HCT116 (cell line): ENCODE measurements at regions not wholly inside any gene's neighbourhood (a gene's known extent, or its start where the extent isn't known, plus 50 kb on each side); places are given as distances from the start of the nearest gene placed in this dataset.

Experiments used
- ATAC-seq: fragments of 200-7000 bp; cut with Tn5 transposase; 2 replicates; pipeline ENCODE4 v1.9.1; 2020; ENCODE audit warnings: mild to moderate bottlenecking, moderate library complexity
- BruUV-seq: library from RNA; stranded (reverse); fragments of 400-500 nt; replicated peaks from 2 replicates; lab custom pipeline; 2021; lab: Mats Ljungman, UMichigan
- CTCF ChIA-PET: fragments of 300-600 bp; sonication (Branson Sonifier 250); formaldehyde crosslinking; loops from one replicate; lab custom pipeline; 2021; ENCODE audit warnings: antibody characterized with exemption; lab: Charles Lee
- POLR2A ChIA-PET: fragments of 300-600, 350-600 bp; sonication (Branson Sonifier 250); formaldehyde crosslinking; loops from one replicate; lab custom pipeline; 2021; ENCODE audit warnings: antibody characterized with exemption; lab: Charles Lee
- RAD21 ChIA-PET, 2 experiments: fragments of 300-600 bp; sonication (Branson Sonifier 250); formaldehyde crosslinking; loops; one replicate each; lab custom pipeline; 2023; ENCODE audit warnings: low total read pairs in 2 of 2; ENCODE audit not compliant: uncharacterized antibody in 2 of 2, unreplicated experiment in 2 of 2, low non-redundant PET in 1 of 2; lab: Charles Lee
- DNase-seq: peaks from one replicate; pipeline ENCODE4 v3.0.0-alpha.2; 2010; ENCODE audit warnings: low read depth, low spot score
- H2AFZ ChIP-seq: fragments of 200-600 bp; shearing (Covaris generic), sonication (generic); 2 replicates; pipeline ENCODE4 v1.6.1; 2017; ENCODE audit warnings: low read depth, mixed run types, mixed read lengths, antibody characterized with exemption, low read length; ENCODE audit not compliant: poor library complexity, severe bottlenecking
- H3K27ac ChIP-seq: 2 replicates; pipeline ENCODE4 v1.5.1; 2012; ENCODE audit warnings: low read depth, low read length
- H3K27me3 ChIP-seq: fragments of 200-600 bp; sonication (generic); 2 replicates; pipeline ENCODE4 v1.6.1; 2016; ENCODE audit warnings: mixed run types, low read length, mixed read lengths; ENCODE audit not compliant: insufficient read depth
- H3K36me3 ChIP-seq, 2 experiments: fragments of 200-500 bp in 1 of 2; fragments of 200-600 bp in 1 of 2; sonication (Bioruptor generic) in 1 of 2; sonication (generic) in 1 of 2; 2 replicates each; pipeline versions ENCODE4 v1.5.1 to v1.6.1; 2014 to 2016; ENCODE audit warnings: low read length in 2 of 2, inconsistent platforms in 1 of 2, mixed read lengths in 1 of 2, mixed run types in 1 of 2; ENCODE audit not compliant: insufficient read depth in 2 of 2, control insufficient read depth in 1 of 2
- H3K4me1 ChIP-seq, 2 experiments: fragments of 200-600 bp in 1 of 2; sonication (generic) in 1 of 2; 2 replicates each; pipeline versions ENCODE4 v1.5.1 to v1.6.1; 2012 to 2017; ENCODE audit warnings: low read length in 2 of 2, inconsistent platforms in 1 of 2, mild to moderate bottlenecking in 1 of 2, mixed read lengths in 1 of 2, mixed run types in 1 of 2, moderate library complexity in 1 of 2; ENCODE audit not compliant: insufficient read depth in 2 of 2, control insufficient read depth in 1 of 2
- H3K4me2 ChIP-seq: fragments of 200-600 bp; sonication (generic); 2 replicates; pipeline ENCODE4 v1.6.1; 2017; ENCODE audit warnings: mixed run types, low read length, mixed read lengths
- H3K4me3 ChIP-seq, 2 experiments: fragments of 200-600 bp in 1 of 2; sonication (generic) in 1 of 2; replicated peaks in 1 of 2; 2 replicates each; pipeline ENCODE4 v1.5.1; 2011 to 2016; ENCODE audit warnings: low read length in 2 of 2, control low read depth in 1 of 2, low read depth in 1 of 2, mild to moderate bottlenecking in 1 of 2, mixed read lengths in 1 of 2, mixed run types in 1 of 2
- H3K79me2 ChIP-seq: fragments of 200-600 bp; sonication (generic); 2 replicates; pipeline ENCODE4 v1.6.1; 2017; ENCODE audit warnings: mild to moderate bottlenecking, mixed run types, low read length, moderate library complexity, mixed read lengths; ENCODE audit not compliant: insufficient read depth
- H3K9ac ChIP-seq: fragments of 200-600 bp; sonication (generic); 2 replicates; pipeline ENCODE4 v1.6.1; 2016; ENCODE audit warnings: low read length, mixed read lengths
- H3K9me2 ChIP-seq: fragments of 200-600 bp; sonication (generic), shearing (Covaris generic); 2 replicates; pipeline ENCODE4 v1.6.1; 2017; ENCODE audit warnings: mixed run types, mild to moderate bottlenecking, moderate library complexity; ENCODE audit not compliant: insufficient read depth
- H3K9me3 ChIP-seq, 2 experiments: fragments of 200-500 bp in 1 of 2; fragments of 200-600 bp in 1 of 2; sonication (Bioruptor generic) in 1 of 2; sonication (generic) in 1 of 2; 2 replicates each; pipeline ENCODE4 v1.6.1; 2014 to 2017; ENCODE audit warnings: low read length in 2 of 2, mixed read lengths in 2 of 2, inconsistent platforms in 1 of 2, low read depth in 1 of 2, mild to moderate bottlenecking in 1 of 2, mixed run types in 1 of 2, moderate library complexity in 1 of 2; ENCODE audit not compliant: control insufficient read depth in 1 of 2, insufficient read depth in 1 of 2
- H4K20me1 ChIP-seq: fragments of 200-600 bp; sonication (generic), shearing (Covaris generic); 2 replicates; pipeline ENCODE4 v1.6.1; 2017; ENCODE audit warnings: mixed run types, mild to moderate bottlenecking, moderate library complexity; ENCODE audit not compliant: insufficient read depth
- ATF3 ChIP-seq: IDR thresholded peaks from 2 replicates; pipeline ENCODE4 v1.6.1; 2012
- CEBPB ChIP-seq: IDR thresholded peaks from 2 replicates; pipeline ENCODE4 v1.6.1; 2012; ENCODE audit warnings: low read depth
- CTCF ChIP-seq, 3 experiments: fragments of 200-600 bp in 1 of 3; sonication (generic) in 1 of 3; IDR thresholded peaks in 2 of 3; conservative IDR thresholded peaks in 1 of 3; 2 replicates each; pipeline ENCODE4 v1.5.1; 2012 to 2017; ENCODE audit warnings: low read depth in 2 of 3, low read length in 2 of 3, antibody characterized with exemption in 1 of 3, borderline replicate concordance in 1 of 3, control low read depth in 1 of 3, mild to moderate bottlenecking in 1 of 3, mixed read lengths in 1 of 3, mixed run types in 1 of 3, moderate library complexity in 1 of 3; ENCODE audit not compliant: insufficient read depth in 1 of 3
- EGR1 ChIP-seq: IDR thresholded peaks from 2 replicates; pipeline ENCODE4 v1.6.1; 2012; ENCODE audit warnings: low read depth
- ELF1 ChIP-seq: IDR thresholded peaks from 2 replicates; pipeline ENCODE4 v1.6.1; 2012; ENCODE audit warnings: low read depth, borderline replicate concordance
- EZH2phosphoT487 ChIP-seq: fragments of 200-600 bp; IDR thresholded peaks from 2 replicates; pipeline ENCODE4 v1.6.1; 2018; ENCODE audit warnings: antibody characterized with exemption, borderline replicate concordance
- FOSL1 ChIP-seq: IDR thresholded peaks from 2 replicates; pipeline ENCODE4 v1.6.1; 2012; ENCODE audit warnings: low read depth
- JUND ChIP-seq: IDR thresholded peaks from 2 replicates; pipeline ENCODE4 v1.6.1; 2012
- POLR2A ChIP-seq: IDR thresholded peaks from 2 replicates; pipeline ENCODE4 v1.7.0; 2011; ENCODE audit warnings: borderline replicate concordance; ENCODE audit not compliant: insufficient read depth, insufficient read length; ENCODE audit errors: extremely low read depth
- RAD21 ChIP-seq: IDR thresholded peaks from 2 replicates; pipeline ENCODE4 v1.6.1; 2012; ENCODE audit warnings: low read depth, mild to moderate bottlenecking
- SIN3A ChIP-seq: IDR thresholded peaks from 2 replicates; pipeline ENCODE4 v1.6.1; 2012; ENCODE audit warnings: low read depth
- SRF ChIP-seq: IDR thresholded peaks from 2 replicates; pipeline ENCODE4 v1.6.1; 2012; ENCODE audit warnings: low read depth
- TCF7L2 ChIP-seq: IDR thresholded peaks from 2 replicates; pipeline ENCODE4 v1.7.0; 2011; ENCODE audit warnings: borderline replicate concordance, inconsistent platforms; ENCODE audit not compliant: insufficient read depth, insufficient read length; ENCODE audit errors: extremely low read depth
- YY1 ChIP-seq: IDR thresholded peaks from 2 replicates; pipeline ENCODE4 v1.6.1; 2011; ENCODE audit warnings: low read length, low read depth, moderate library complexity, mild to moderate bottlenecking; ENCODE audit not compliant: insufficient replicate concordance; ENCODE audit errors: extremely low read depth
- intact Hi-C: fragments of 100-400 bp; cut with micrococcal nuclease; formaldehyde crosslinking; loops from 2 replicates; pipeline ENCODE4 v1.10.0; 2022
- TF ChIP-seq, protein P1 (sequence below): IDR thresholded peaks from 2 replicates; pipeline ENCODE4 v1.6.1; 2012; ENCODE audit warnings: low read depth

GRCh38 chr1:4523551-4523950, 130.9 kb upstream of the AJAP1 start:
- H3K27ac ChIP-seq, result no peak overlapping the region
- H3K79me2 ChIP-seq, result no peaks in the 10 kb centered on the region
- no peak overlapping the region for H2AFZ ChIP-seq
- TF ChIP-seq FOSL1, result no peak
- no peak for TF ChIP-seq RAD21
- TF ChIP-seq JUND, result no peak
- TF ChIP-seq CTCF (IDR thresholded peaks at IDR 0.05 in 2 of 3, conservative IDR thresholded peaks at IDR 0.05 in 1 of 3; ENCODE audit: borderline replicate concordance in 1 of 3, insufficient read depth in 1 of 3, low read depth in 2 of 3, low read length in 2 of 3), result no peak
- no peak for TF ChIP-seq SRF
- no peaks in the 10 kb centered on the region for H3K9me2 ChIP-seq
- no peaks in the 10 kb centered on the region; a peak in 1 of 4 replicates for H3K9me3 ChIP-seq
- H3K4me2 ChIP-seq, result no peak overlapping the region
- no peak overlapping the region for H3K9ac ChIP-seq
- POLR2A ChIA-PET, result no interaction called here
- H4K20me1 ChIP-seq, result no peaks in the 10 kb centered on the region
- RAD21 ChIA-PET, result no interaction called here
- H3K36me3 ChIP-seq, result no peaks in the 10 kb centered on the region
- CTCF ChIA-PET, result no interaction called here
- no TSS peak for BruUV-seq
- intact Hi-C loops, result no loop called here
- H3K4me1 ChIP-seq, result no peaks in the 10 kb centered on the region
- ATAC-seq, result no peak
- no peaks in the 10 kb centered on the region for H3K27me3 ChIP-seq
- no peak overlapping the region for H3K4me3 ChIP-seq
- no peak for DNase-seq

- H3K9ac ChIP-seq, result no peak overlapping the region
- no peaks in the 10 kb centered on the region for H3K9me3 ChIP-seq
- H3K4me2 ChIP-seq, result no peak overlapping the region
- ATAC-seq (no peak), DNase-seq (no peak)
- H3K9me2 ChIP-seq, result no peaks in the 10 kb centered on the region
- no peaks in the 10 kb centered on the region for H3K4me1 ChIP-seq
- no peak overlapping the region for H3K27ac ChIP-seq
- no peaks in the 10 kb centered on the region for H3K27me3 ChIP-seq
- no peak overlapping the region for H2AFZ ChIP-seq
- ChIA-PET RAD21 (no interaction called here), POLR2A (no interaction called here), CTCF (no interaction called here)
- no peaks in the 10 kb centered on the region for H3K36me3 ChIP-seq
- BruUV-seq, result no TSS peak
- no peaks in the 10 kb centered on the region for H4K20me1 ChIP-seq
- intact Hi-C loops, result no loop called here
- H3K4me3 ChIP-seq, result no peak overlapping the region
- H3K79me2 ChIP-seq, result no peaks in the 10 kb centered on the region
- TF ChIP-seq EZH2phosphoT487 (no peak), RAD21 (no peak), SIN3A (no peak), TCF7L2 (no peak), ATF3 (no peak), YY1 (no peak), JUND (no peak), CEBPB (no peak), POLR2A (no peak), ELF1 (no peak), SRF (no peak), EGR1 (no peak)
- TF ChIP-seq, protein P1, sequence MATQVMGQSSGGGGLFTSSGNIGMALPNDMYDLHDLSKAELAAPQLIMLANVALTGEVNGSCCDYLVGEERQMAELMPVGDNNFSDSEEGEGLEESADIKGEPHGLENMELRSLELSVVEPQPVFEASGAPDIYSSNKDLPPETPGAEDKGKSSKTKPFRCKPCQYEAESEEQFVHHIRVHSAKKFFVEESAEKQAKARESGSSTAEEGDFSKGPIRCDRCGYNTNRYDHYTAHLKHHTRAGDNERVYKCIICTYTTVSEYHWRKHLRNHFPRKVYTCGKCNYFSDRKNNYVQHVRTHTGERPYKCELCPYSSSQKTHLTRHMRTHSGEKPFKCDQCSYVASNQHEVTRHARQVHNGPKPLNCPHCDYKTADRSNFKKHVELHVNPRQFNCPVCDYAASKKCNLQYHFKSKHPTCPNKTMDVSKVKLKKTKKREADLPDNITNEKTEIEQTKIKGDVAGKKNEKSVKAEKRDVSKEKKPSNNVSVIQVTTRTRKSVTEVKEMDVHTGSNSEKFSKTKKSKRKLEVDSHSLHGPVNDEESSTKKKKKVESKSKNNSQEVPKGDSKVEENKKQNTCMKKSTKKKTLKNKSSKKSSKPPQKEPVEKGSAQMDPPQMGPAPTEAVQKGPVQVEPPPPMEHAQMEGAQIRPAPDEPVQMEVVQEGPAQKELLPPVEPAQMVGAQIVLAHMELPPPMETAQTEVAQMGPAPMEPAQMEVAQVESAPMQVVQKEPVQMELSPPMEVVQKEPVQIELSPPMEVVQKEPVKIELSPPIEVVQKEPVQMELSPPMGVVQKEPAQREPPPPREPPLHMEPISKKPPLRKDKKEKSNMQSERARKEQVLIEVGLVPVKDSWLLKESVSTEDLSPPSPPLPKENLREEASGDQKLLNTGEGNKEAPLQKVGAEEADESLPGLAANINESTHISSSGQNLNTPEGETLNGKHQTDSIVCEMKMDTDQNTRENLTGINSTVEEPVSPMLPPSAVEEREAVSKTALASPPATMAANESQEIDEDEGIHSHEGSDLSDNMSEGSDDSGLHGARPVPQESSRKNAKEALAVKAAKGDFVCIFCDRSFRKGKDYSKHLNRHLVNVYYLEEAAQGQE, result no peak
These were observed 127.7 kb upstream of the AJAP1 start for GRCh38 chr1:4526747-4527146.
